Endothelial cell of umbilical vein (primary cell): ENCODE measurements at regions not wholly inside any gene's neighbourhood (a gene's known extent, or its start where the extent isn't known, plus 50 kb on each side); places are given as distances from the start of the nearest gene placed in this dataset.

ENCODE experiments used
- CTCF ChIP-seq, 2 donors: IDR thresholded peaks; 1 replicate in 1 of 2; 2 replicates in 1 of 2; pipeline ENCODE4 v1.5.1; 2011; ENCODE audit warnings: low read length in 2 of 2, mild to moderate bottlenecking in 2 of 2, moderate library complexity in 2 of 2, control low read depth in 1 of 2, inconsistent platforms in 1 of 2, low read depth in 1 of 2; ENCODE audit not compliant: insufficient read depth in 1 of 2; ENCODE audit errors: extremely low read depth in 1 of 2
- JUN ChIP-seq: IDR thresholded peaks from 2 replicates; pipeline ENCODE4 v1.6.1; 2011; ENCODE audit warnings: borderline replicate concordance, low read depth; ENCODE audit not compliant: insufficient read length, insufficient read depth
- POLR2A ChIP-seq: IDR thresholded peaks from 2 replicates; pipeline ENCODE4 v1.6.1; 2012; ENCODE audit warnings: low read depth, mild to moderate bottlenecking, control low read depth, low read length

GRCh38 chr18:72194072-72194471 lies 350.1 kb downstream of the CBLN2 start:
- TF ChIP-seq CTCF (IDR thresholded peaks at IDR 0.05; ENCODE audit: extremely low read depth in 1 of 2, insufficient read depth in 1 of 2, low read depth in 1 of 2, low read length in 2 of 2) (no peak), JUN (no peak), POLR2A (no peak)
